ENCODE measurements at regions not wholly inside any gene's neighbourhood (a gene's known extent, or its start where the extent isn't known, plus 50 kb on each side); places are given as distances from the start of the nearest gene placed in this dataset.
"Not testable (repeated sequence)": the region's sequence is repeated elsewhere in the genome, so short reads cannot be mapped to it uniquely, and the experiment has no call there.

- TF ChIP-seq CTCF (IDR thresholded peaks at IDR 0.05; ENCODE audit: control extremely low read depth, extremely low read depth, low read depth, missing control alignments) = no peak
- CTCF ChIA-PET = interaction anchor here (0.9 to 1.4 kb wide), 3 partner anchors 32 to 536 kb away, joined by 3 read pairs; no protein-coding TSS in a partner anchor
- POLR2A ChIA-PET = no interaction called here
- no peak for DNase-seq (ENCODE audit: extremely low spot score)
These were observed 68.9 kb upstream of the ANKRD55 start for GRCh38 chr5:56302027-56302426.

GRCh38 chr5:56301069-56301468 lies 67.9 kb upstream of the ANKRD55 start:
- POLR2A ChIA-PET = no interaction called here

GRCh38 chr5:56299212-56299611 lies 66.1 kb upstream of the ANKRD55 start:
- no peak for TF ChIP-seq CTCF (IDR thresholded peaks at IDR 0.05; ENCODE audit: control extremely low read depth, extremely low read depth, low read depth, missing control alignments)
- no peak for DNase-seq (ENCODE audit: extremely low spot score)
- CTCF ChIA-PET = interaction anchor here (1.1 kb wide), 1 partner anchor 29 kb away, joined by 4 read pairs; no protein-coding TSS in a partner anchor
- POLR2A ChIA-PET = no interaction called here

More at GRCh38 chr5:56301069-56301468, 67.9 kb upstream of the ANKRD55 start:
- CTCF ChIA-PET = no interaction called here
- DNase-seq (ENCODE audit: extremely low spot score) = no peak
- no peak for TF ChIP-seq CTCF (IDR thresholded peaks at IDR 0.05; ENCODE audit: control extremely low read depth, extremely low read depth, low read depth, missing control alignments)

- POLR2A ChIA-PET = no interaction called here
- no peak for DNase-seq (ENCODE audit: extremely low spot score)
- CTCF ChIA-PET = interaction anchor here (1.1 kb wide), 1 partner anchor 28 kb away, joined by 4 read pairs; no protein-coding TSS in a partner anchor
- no peak for TF ChIP-seq CTCF (IDR thresholded peaks at IDR 0.05; ENCODE audit: control extremely low read depth, extremely low read depth, low read depth, missing control alignments)
These were observed 65.4 kb upstream of the ANKRD55 start for GRCh38 chr5:56298336-56299090.

GRCh38 chr5:56297851-56298250 lies 64.7 kb upstream of the ANKRD55 start:
- DNase-seq (ENCODE audit: extremely low spot score) = no peak
- CTCF ChIA-PET = no interaction called here

GRCh38 chr5:56295311-56295710 lies 62.2 kb upstream of the ANKRD55 start:
- CTCF ChIA-PET = interaction anchor here (0.8 kb wide), 2 partner anchors 12 to 543 kb away, joined by 3 read pairs; no protein-coding TSS in a partner anchor
- POLR2A ChIA-PET; DNase-seq (ENCODE audit: extremely low spot score): not testable (repeated sequence)

More at GRCh38 chr5:56297851-56298250, 64.7 kb upstream of the ANKRD55 start:
- TF ChIP-seq CTCF (IDR thresholded peaks at IDR 0.05; ENCODE audit: control extremely low read depth, extremely low read depth, low read depth, missing control alignments) = no peak
- POLR2A ChIA-PET = no interaction called here

- CTCF ChIA-PET = interaction anchor here (0.8 kb wide), 1 partner anchor 12 kb away, joined by 3 read pairs; no protein-coding TSS in a partner anchor
- POLR2A ChIA-PET = no interaction called here
- DNase-seq (ENCODE audit: extremely low spot score) = no peak
- no peak for TF ChIP-seq CTCF (IDR thresholded peaks at IDR 0.05; ENCODE audit: control extremely low read depth, extremely low read depth, low read depth, missing control alignments)
These were observed 61.2 kb upstream of the ANKRD55 start for GRCh38 chr5:56294354-56294753.

- POLR2A ChIA-PET; CTCF ChIA-PET; DNase-seq (ENCODE audit: extremely low spot score): not testable (repeated sequence)
These were observed 59.7 kb upstream of the ANKRD55 start for GRCh38 chr5:56292874-56293273.

Measured in GM10248 (cell line).